HCT116 (cell line): ENCODE measurements at regions not wholly inside any gene's neighbourhood (a gene's known extent, or its start where the extent isn't known, plus 50 kb on each side); places are given as distances from the start of the nearest gene placed in this dataset.

Experiments
- ATAC-seq: fragments of 200-7000 bp; cut with Tn5 transposase; 2 replicates; pipeline ENCODE4 v1.9.1; 2020; ENCODE audit warnings: mild to moderate bottlenecking, moderate library complexity
- BruUV-seq: library from RNA; stranded (reverse); fragments of 400-500 nt; replicated peaks from 2 replicates; lab custom pipeline; 2021; lab: Mats Ljungman, UMichigan
- CTCF ChIA-PET: fragments of 300-600 bp; sonication (Branson Sonifier 250); formaldehyde crosslinking; loops from one replicate; lab custom pipeline; 2021; ENCODE audit warnings: antibody characterized with exemption; lab: Charles Lee
- POLR2A ChIA-PET: fragments of 300-600, 350-600 bp; sonication (Branson Sonifier 250); formaldehyde crosslinking; loops from one replicate; lab custom pipeline; 2021; ENCODE audit warnings: antibody characterized with exemption; lab: Charles Lee
- RAD21 ChIA-PET, 2 experiments: fragments of 300-600 bp; sonication (Branson Sonifier 250); formaldehyde crosslinking; loops; one replicate each; lab custom pipeline; 2023; ENCODE audit warnings: low total read pairs in 2 of 2; ENCODE audit not compliant: uncharacterized antibody in 2 of 2, unreplicated experiment in 2 of 2, low non-redundant PET in 1 of 2; lab: Charles Lee
- DNase-seq: peaks from one replicate; pipeline ENCODE4 v3.0.0-alpha.2; 2010; ENCODE audit warnings: low read depth, low spot score
- H2AFZ ChIP-seq: fragments of 200-600 bp; shearing (Covaris generic), sonication (generic); 2 replicates; pipeline ENCODE4 v1.6.1; 2017; ENCODE audit warnings: low read depth, mixed run types, mixed read lengths, antibody characterized with exemption, low read length; ENCODE audit not compliant: poor library complexity, severe bottlenecking
- H3K27ac ChIP-seq: 2 replicates; pipeline ENCODE4 v1.5.1; 2012; ENCODE audit warnings: low read depth, low read length
- H3K27me3 ChIP-seq: fragments of 200-600 bp; sonication (generic); 2 replicates; pipeline ENCODE4 v1.6.1; 2016; ENCODE audit warnings: mixed run types, low read length, mixed read lengths; ENCODE audit not compliant: insufficient read depth
- H3K36me3 ChIP-seq, 2 experiments: fragments of 200-500 bp in 1 of 2; fragments of 200-600 bp in 1 of 2; sonication (Bioruptor generic) in 1 of 2; sonication (generic) in 1 of 2; 2 replicates each; pipeline versions ENCODE4 v1.5.1 to v1.6.1; 2014 to 2016; ENCODE audit warnings: low read length in 2 of 2, inconsistent platforms in 1 of 2, mixed read lengths in 1 of 2, mixed run types in 1 of 2; ENCODE audit not compliant: insufficient read depth in 2 of 2, control insufficient read depth in 1 of 2
- H3K4me1 ChIP-seq, 2 experiments: fragments of 200-600 bp in 1 of 2; sonication (generic) in 1 of 2; 2 replicates each; pipeline versions ENCODE4 v1.5.1 to v1.6.1; 2012 to 2017; ENCODE audit warnings: low read length in 2 of 2, inconsistent platforms in 1 of 2, mild to moderate bottlenecking in 1 of 2, mixed read lengths in 1 of 2, mixed run types in 1 of 2, moderate library complexity in 1 of 2; ENCODE audit not compliant: insufficient read depth in 2 of 2, control insufficient read depth in 1 of 2
- H3K4me2 ChIP-seq: fragments of 200-600 bp; sonication (generic); 2 replicates; pipeline ENCODE4 v1.6.1; 2017; ENCODE audit warnings: mixed run types, low read length, mixed read lengths
- H3K4me3 ChIP-seq, 2 experiments: fragments of 200-600 bp in 1 of 2; sonication (generic) in 1 of 2; replicated peaks in 1 of 2; 2 replicates each; pipeline ENCODE4 v1.5.1; 2011 to 2016; ENCODE audit warnings: low read length in 2 of 2, control low read depth in 1 of 2, low read depth in 1 of 2, mild to moderate bottlenecking in 1 of 2, mixed read lengths in 1 of 2, mixed run types in 1 of 2
- H3K79me2 ChIP-seq: fragments of 200-600 bp; sonication (generic); 2 replicates; pipeline ENCODE4 v1.6.1; 2017; ENCODE audit warnings: mild to moderate bottlenecking, mixed run types, low read length, moderate library complexity, mixed read lengths; ENCODE audit not compliant: insufficient read depth
- H3K9ac ChIP-seq: fragments of 200-600 bp; sonication (generic); 2 replicates; pipeline ENCODE4 v1.6.1; 2016; ENCODE audit warnings: low read length, mixed read lengths
- H3K9me2 ChIP-seq: fragments of 200-600 bp; sonication (generic), shearing (Covaris generic); 2 replicates; pipeline ENCODE4 v1.6.1; 2017; ENCODE audit warnings: mixed run types, mild to moderate bottlenecking, moderate library complexity; ENCODE audit not compliant: insufficient read depth
- H3K9me3 ChIP-seq, 2 experiments: fragments of 200-500 bp in 1 of 2; fragments of 200-600 bp in 1 of 2; sonication (Bioruptor generic) in 1 of 2; sonication (generic) in 1 of 2; 2 replicates each; pipeline ENCODE4 v1.6.1; 2014 to 2017; ENCODE audit warnings: low read length in 2 of 2, mixed read lengths in 2 of 2, inconsistent platforms in 1 of 2, low read depth in 1 of 2, mild to moderate bottlenecking in 1 of 2, mixed run types in 1 of 2, moderate library complexity in 1 of 2; ENCODE audit not compliant: control insufficient read depth in 1 of 2, insufficient read depth in 1 of 2
- H4K20me1 ChIP-seq: fragments of 200-600 bp; sonication (generic), shearing (Covaris generic); 2 replicates; pipeline ENCODE4 v1.6.1; 2017; ENCODE audit warnings: mixed run types, mild to moderate bottlenecking, moderate library complexity; ENCODE audit not compliant: insufficient read depth
- CBX3 ChIP-seq: IDR thresholded peaks from 2 replicates; pipeline ENCODE4 v1.6.1; 2012; ENCODE audit warnings: low read depth
- EGR1 ChIP-seq: IDR thresholded peaks from 2 replicates; pipeline ENCODE4 v1.6.1; 2012; ENCODE audit warnings: low read depth
- ELF1 ChIP-seq: IDR thresholded peaks from 2 replicates; pipeline ENCODE4 v1.6.1; 2012; ENCODE audit warnings: low read depth, borderline replicate concordance
- FOSL1 ChIP-seq: IDR thresholded peaks from 2 replicates; pipeline ENCODE4 v1.6.1; 2012; ENCODE audit warnings: low read depth
- JUND ChIP-seq: IDR thresholded peaks from 2 replicates; pipeline ENCODE4 v1.6.1; 2012
- RAD21 ChIP-seq: IDR thresholded peaks from 2 replicates; pipeline ENCODE4 v1.6.1; 2012; ENCODE audit warnings: low read depth, mild to moderate bottlenecking
- intact Hi-C: fragments of 100-400 bp; cut with micrococcal nuclease; formaldehyde crosslinking; loops from 2 replicates; pipeline ENCODE4 v1.10.0; 2022
- TF ChIP-seq, protein P1 (sequence below): IDR thresholded peaks from 2 replicates; pipeline ENCODE4 v1.6.1; 2011; ENCODE audit warnings: mild to moderate bottlenecking, low read length, moderate library complexity; ENCODE audit not compliant: insufficient replicate concordance; ENCODE audit errors: extremely low read depth
- TF ChIP-seq, protein P2 (sequence below): IDR thresholded peaks from 2 replicates; pipeline ENCODE4 v1.6.1; 2012; ENCODE audit warnings: low read depth
- TF ChIP-seq, protein P3 (sequence below): IDR thresholded peaks from 2 replicates; pipeline ENCODE4 v1.6.1; 2012

GRCh38 chr9:4384750-4385149 lies 84.9 kb upstream of the GLIS3 start:
- Histone ChIP-seq H3K9ac (no peak overlapping the region), H3K27me3 (peaks cover under 1% of the 10 kb centered on the region; the same call in 1 of the 2 replicates), H3K4me2 (no peak overlapping the region), H3K36me3 (no peaks in the 10 kb centered on the region), H3K27ac (no peak overlapping the region), H3K9me3 (no peaks in the 10 kb centered on the region), H3K9me2 (no peaks in the 10 kb centered on the region), H4K20me1 (no peaks in the 10 kb centered on the region), H3K4me3 (no peak overlapping the region), H3K79me2 (no peaks in the 10 kb centered on the region), H3K4me1 (no peaks in the 10 kb centered on the region), H2AFZ (no peak overlapping the region)
- intact Hi-C loops = loop anchor here (5.0 to 10.0 kb wide), 4 partner anchors 368 to 1208 kb away; partner anchors contain the start of gene JAK2
- ATAC-seq = no peak
- no peak for DNase-seq
- ChIA-PET POLR2A (no interaction called here), RAD21 (interaction anchor here in 1 of 2 experiments (1.2 kb wide), 1 partner anchor 219 kb away, joined by 3 read pairs; no protein-coding TSS in a partner anchor), CTCF (interaction anchor here (1.6 to 3.7 kb wide), 3 partner anchors 164 to 256 kb away, joined by 3 to 20 read pairs (median 4); no protein-coding TSS in a partner anchor)
- TF ChIP-seq RAD21 (no peak), ELF1 (no peak), CBX3 (no peak), JUND (no peak), FOSL1 (no peak), EGR1 (no peak)
- TF ChIP-seq, protein P1, sequence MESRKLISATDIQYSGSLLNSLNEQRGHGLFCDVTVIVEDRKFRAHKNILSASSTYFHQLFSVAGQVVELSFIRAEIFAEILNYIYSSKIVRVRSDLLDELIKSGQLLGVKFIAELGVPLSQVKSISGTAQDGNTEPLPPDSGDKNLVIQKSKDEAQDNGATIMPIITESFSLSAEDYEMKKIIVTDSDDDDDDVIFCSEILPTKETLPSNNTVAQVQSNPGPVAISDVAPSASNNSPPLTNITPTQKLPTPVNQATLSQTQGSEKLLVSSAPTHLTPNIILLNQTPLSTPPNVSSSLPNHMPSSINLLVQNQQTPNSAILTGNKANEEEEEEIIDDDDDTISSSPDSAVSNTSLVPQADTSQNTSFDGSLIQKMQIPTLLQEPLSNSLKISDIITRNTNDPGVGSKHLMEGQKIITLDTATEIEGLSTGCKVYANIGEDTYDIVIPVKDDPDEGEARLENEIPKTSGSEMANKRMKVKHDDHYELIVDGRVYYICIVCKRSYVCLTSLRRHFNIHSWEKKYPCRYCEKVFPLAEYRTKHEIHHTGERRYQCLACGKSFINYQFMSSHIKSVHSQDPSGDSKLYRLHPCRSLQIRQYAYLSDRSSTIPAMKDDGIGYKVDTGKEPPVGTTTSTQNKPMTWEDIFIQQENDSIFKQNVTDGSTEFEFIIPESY = no peak
- TF ChIP-seq, protein P2, sequence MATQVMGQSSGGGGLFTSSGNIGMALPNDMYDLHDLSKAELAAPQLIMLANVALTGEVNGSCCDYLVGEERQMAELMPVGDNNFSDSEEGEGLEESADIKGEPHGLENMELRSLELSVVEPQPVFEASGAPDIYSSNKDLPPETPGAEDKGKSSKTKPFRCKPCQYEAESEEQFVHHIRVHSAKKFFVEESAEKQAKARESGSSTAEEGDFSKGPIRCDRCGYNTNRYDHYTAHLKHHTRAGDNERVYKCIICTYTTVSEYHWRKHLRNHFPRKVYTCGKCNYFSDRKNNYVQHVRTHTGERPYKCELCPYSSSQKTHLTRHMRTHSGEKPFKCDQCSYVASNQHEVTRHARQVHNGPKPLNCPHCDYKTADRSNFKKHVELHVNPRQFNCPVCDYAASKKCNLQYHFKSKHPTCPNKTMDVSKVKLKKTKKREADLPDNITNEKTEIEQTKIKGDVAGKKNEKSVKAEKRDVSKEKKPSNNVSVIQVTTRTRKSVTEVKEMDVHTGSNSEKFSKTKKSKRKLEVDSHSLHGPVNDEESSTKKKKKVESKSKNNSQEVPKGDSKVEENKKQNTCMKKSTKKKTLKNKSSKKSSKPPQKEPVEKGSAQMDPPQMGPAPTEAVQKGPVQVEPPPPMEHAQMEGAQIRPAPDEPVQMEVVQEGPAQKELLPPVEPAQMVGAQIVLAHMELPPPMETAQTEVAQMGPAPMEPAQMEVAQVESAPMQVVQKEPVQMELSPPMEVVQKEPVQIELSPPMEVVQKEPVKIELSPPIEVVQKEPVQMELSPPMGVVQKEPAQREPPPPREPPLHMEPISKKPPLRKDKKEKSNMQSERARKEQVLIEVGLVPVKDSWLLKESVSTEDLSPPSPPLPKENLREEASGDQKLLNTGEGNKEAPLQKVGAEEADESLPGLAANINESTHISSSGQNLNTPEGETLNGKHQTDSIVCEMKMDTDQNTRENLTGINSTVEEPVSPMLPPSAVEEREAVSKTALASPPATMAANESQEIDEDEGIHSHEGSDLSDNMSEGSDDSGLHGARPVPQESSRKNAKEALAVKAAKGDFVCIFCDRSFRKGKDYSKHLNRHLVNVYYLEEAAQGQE = no peak
- TF ChIP-seq, protein P3, sequence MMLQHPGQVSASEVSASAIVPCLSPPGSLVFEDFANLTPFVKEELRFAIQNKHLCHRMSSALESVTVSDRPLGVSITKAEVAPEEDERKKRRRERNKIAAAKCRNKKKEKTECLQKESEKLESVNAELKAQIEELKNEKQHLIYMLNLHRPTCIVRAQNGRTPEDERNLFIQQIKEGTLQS = no peak
- no TSS peak for BruUV-seq
